ENCODE measurements at regions not wholly inside any gene's neighbourhood (a gene's known extent, or its start where the extent isn't known, plus 50 kb on each side); places are given as distances from the start of the nearest gene placed in this dataset.
"Not testable (repeated sequence)": the region's sequence is repeated elsewhere in the genome, so short reads cannot be mapped to it uniquely, and the experiment has no call there.

- DNase-seq (ENCODE audit: insufficient read length, low spot score) (no peak), FAIRE-seq (no peak)
Measured at GRCh38 chr15:35693286-35693685, 147.3 kb upstream of the DPH6 start.

GRCh38 chr15:35693886-35694285 lies 147.9 kb upstream of the DPH6 start:
- DNase-seq (ENCODE audit: insufficient read length, low spot score) (no peak), FAIRE-seq (no peak)

- DNase-seq (ENCODE audit: insufficient read length, low spot score) (no peak), FAIRE-seq (no peak)
Measured at GRCh38 chr15:35695003-35695402, 149.0 kb upstream of the DPH6 start.

DNA sequence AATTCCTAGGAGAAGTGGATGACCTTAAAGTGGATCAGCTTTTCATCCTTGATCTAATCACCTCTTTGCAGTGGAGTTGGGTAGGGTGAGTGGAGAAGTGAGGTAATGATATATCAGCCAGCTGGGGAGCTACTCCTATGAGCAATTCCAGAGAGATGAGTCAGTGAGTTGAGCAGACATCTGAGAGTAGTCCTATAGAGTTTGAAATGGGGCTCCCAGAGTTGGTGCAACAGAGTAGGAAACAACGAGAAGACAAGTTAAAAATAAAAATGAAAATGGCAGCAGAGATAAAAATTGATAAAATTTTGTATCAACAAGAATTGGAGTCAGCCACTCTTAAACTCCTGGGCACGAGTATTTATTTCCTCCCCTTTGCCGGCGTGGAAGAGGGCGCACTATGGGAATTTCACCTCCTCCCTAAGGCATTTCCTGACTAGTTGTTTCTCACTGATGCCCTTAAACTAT lies 150.8 kb upstream of the DPH6 start:
- DNase-seq (ENCODE audit: insufficient read length, low spot score) (peak; percentile 69), FAIRE-seq (peak; percentile 90)

- no peak for DNase-seq (ENCODE audit: insufficient read length, low spot score)
- FAIRE-seq, result no peak
Measured at GRCh38 chr15:35697549-35698299, 151.8 kb upstream of the DPH6 start.

GRCh38 chr15:35698331-35698730 lies 152.4 kb upstream of the DPH6 start:
- DNase-seq (ENCODE audit: insufficient read length, low spot score) (no peak), FAIRE-seq (no peak)

- DNase-seq (ENCODE audit: insufficient read length, low spot score), result no peak
Measured at GRCh38 chr15:35698966-35699575, 153.1 kb upstream of the DPH6 start.

GRCh38 chr15:35700091-35700593 lies 154.2 kb upstream of the DPH6 start:
- not testable (repeated sequence) for FAIRE-seq; DNase-seq (ENCODE audit: insufficient read length, low spot score)

More at GRCh38 chr15:35698966-35699575, 153.1 kb upstream of the DPH6 start:
- no peak for FAIRE-seq

- no peak for DNase-seq (ENCODE audit: insufficient read length, low spot score)
- no peak for FAIRE-seq
Measured at GRCh38 chr15:35701402-35702046, 155.6 kb upstream of the DPH6 start.

DNA sequence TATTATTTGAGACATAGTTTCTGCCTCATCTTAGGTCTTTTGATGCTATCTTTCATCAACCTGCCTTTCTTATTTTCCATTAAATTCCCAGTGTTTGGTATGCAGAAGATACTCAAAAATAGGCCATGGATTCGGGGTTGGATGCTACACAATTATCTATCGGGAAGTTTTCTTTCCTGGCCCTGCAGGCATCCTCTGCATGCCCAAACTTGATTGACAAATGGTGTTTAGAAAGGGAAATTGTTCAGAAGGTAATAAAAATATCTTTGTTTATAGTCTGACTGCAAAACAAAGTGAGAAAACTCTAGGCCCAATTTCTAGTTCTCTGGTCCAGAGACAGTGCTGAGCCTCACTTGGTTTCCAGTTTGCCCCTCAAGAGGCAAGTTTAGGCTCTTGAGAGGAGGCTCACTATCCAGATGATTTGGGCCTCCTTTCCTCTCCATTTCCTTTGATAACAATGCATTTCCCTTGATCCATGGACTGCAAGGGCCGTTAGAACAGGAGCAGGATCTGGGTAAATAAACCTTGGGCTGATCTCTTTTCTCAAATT lies 157.1 kb upstream of the DPH6 start:
- DNase-seq (ENCODE audit: insufficient read length, low spot score), result no peak
- FAIRE-seq, result no peak

DNA sequence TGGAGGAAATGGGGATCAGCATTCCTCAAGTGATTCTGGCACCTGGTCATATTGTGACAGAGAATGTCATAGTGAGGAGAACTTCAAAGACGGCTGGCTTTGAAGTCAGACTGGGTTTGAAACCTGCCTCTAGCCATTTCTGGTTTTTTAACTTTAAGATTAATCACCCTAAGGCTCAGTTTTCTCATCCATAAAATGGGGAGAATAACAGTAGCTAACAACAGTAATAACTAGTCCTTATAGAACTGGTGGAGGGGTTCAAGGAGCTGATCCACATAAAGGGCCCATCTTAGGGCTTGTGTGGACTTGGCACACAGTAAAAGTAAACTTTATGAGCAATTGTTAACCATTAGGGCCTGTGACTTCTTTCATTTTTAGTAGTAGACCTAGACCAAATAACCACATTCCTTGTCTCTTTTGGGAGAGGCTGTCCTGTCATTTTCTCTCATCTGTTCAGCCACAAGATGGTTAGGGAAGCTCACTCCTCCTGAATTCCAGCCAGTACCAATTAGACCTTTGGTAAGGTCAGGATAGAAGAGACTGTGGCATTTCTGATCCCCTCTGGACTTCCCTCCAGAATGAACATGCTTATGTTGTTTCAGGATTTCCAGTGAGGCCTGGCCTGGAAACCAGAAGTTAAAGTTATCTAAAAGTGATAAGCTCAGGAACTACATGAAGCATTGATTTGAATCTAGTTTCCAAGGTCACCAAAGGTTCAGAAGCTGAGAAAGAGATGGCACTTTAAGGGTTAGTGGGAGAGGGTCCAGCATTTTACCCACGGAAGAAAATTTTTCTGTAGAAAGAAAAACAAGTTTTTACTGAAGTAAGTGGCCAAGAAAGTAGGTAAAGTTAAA lies 159.3 kb upstream of the DPH6 start:
- FAIRE-seq (no peak), DNase-seq (ENCODE audit: insufficient read length, low spot score) (no peak)

DNA sequence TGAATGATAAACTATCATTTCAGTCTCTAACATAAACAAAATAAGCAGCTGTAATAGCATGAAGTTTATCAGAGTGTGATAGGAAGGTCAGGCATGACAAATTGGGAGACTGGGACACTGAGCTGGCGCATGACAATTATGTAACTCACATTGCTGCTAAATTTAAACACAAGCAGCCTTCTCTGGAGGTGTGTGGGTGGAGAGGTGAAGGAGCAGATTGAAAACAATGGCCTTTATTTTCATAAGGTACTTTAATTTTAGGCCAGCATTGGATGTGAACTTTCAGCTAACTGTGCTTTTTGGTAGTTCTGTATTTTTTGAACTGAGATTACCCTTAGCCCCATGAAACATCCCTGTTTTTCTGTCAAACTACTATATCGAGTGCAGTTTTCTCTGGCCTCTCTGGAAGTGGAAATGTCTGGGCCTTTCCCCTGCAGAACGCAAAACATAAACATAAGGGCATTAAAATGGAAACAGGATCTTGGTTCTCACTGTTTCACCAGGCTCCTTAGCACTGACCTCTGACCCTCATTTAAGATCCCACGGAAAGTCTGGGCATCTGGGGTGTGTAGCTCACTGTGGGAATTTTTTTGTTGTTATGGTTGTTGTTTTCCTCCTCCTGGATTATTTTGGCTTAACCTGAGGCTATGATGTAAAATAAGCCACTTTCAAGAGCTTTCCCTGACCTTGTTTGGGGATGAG lies 160.1 kb upstream of the DPH6 start:
- FAIRE-seq (peak; percentile 16), DNase-seq (ENCODE audit: insufficient read length, low spot score) (no peak)

DNA sequence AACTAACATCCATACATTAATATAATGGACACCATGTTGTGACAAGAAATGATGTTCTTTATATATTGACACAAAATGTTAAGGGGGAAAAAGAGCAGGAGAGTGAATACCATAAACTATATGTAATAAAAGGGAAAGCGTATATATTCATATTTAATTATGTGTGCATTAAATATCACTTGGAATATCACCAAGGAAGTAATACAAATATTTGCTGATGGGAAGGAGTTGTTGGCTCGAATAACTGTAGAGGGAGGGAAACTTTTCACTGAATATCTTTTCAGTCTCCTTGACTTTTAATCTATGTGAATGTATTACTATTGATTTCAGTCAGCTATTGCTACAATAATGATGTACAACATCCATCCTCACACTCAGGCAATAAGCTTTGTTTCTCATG lies 167.0 kb upstream of the DPH6 start:
- DNase-seq (ENCODE audit: insufficient read length, low spot score) (no peak), FAIRE-seq (peak; percentile 31)

DNA sequence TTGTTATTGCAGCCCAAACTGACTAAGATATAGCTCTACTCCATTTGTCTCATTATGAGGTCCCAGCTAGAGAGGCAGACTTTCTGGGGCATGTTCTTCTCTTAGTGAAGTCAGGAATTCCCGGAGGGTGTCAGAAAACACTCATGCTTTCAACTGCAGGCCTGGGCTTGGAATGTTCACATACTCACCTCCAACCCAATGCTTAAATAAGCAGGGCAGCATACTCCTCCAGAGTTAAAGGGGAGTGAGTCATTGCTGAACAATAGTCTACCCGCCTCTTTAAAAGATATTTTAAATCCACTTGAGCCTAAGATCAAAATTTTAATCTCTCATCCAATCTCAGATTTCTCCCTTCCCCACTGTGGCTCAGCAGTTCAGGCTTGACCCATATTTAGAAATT lies 167.8 kb upstream of the DPH6 start:
- FAIRE-seq (no peak), DNase-seq (ENCODE audit: insufficient read length, low spot score) (no peak)

DNA sequence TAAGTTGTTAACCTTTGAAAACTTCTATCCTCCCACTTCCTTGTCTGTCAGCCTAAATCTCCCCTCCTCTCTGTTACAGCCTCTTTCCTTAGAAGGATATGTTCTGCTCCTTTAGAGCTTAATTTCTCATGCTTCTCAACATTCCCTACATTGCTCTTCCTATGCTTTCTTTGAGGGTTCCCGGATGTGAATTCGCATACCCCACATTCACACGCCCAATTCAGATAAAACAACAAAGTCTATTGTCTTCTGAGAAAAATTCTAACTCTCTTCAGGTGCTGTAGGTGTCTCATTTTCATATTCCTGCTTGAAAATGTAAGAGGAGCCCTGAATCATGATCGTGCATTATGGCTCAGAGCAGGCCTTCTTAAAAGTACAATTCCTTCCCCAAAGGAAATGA lies 171.8 kb upstream of the DPH6 start:
- FAIRE-seq, result no peak
- no peak for DNase-seq (ENCODE audit: insufficient read length, low spot score)

- FAIRE-seq (no peak), DNase-seq (ENCODE audit: insufficient read length, low spot score) (no peak)
Measured at GRCh38 chr15:35720019-35720418, 174.1 kb upstream of the DPH6 start.

GRCh38 chr15:35720984-35721383 lies 175.0 kb upstream of the DPH6 start:
- FAIRE-seq (no peak), DNase-seq (ENCODE audit: insufficient read length, low spot score) (no peak)

GRCh38 chr15:35721751-35722150 lies 175.8 kb upstream of the DPH6 start:
- DNase-seq (ENCODE audit: insufficient read length, low spot score) (no peak), FAIRE-seq (no peak)

DNA sequence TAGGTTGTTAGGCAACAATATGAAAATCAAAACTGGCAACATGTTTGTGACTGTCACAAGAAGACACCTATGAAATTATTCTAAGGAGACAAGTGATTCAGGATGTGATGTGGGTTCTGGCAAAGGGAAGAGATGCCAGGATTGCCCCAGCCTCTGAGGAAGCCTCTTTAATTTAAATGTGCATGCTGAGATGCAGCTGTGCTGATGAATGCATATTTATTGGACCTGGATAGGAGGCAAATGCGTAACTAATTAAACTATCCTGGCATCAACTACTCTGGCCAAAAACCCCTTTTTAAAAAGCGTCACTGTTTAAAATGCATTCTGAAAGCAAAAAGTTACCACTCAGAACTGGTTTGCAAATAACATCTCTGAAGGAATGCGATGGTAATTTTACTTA lies 176.5 kb upstream of the DPH6 start:
- no peak for DNase-seq (ENCODE audit: insufficient read length, low spot score)
- no peak for FAIRE-seq
